Effector CD8-positive, alpha-beta T cell (primary cell): ENCODE measurements at regions not wholly inside any gene's neighbourhood (a gene's known extent, or its start where the extent isn't known, plus 50 kb on each side); places are given as distances from the start of the nearest gene placed in this dataset.
"Not testable (repeated sequence)": the region's sequence is repeated elsewhere in the genome, so short reads cannot be mapped to it uniquely, and the experiment has no call there.

ENCODE experiments used
- DNase-seq: peaks from one replicate; lab custom pipeline; 2025; lab: John Stamatoyannopoulos, UW

- no peak for DNase-seq
Measured at GRCh38 chr2:195307751-195308150, 349.3 kb upstream of the SLC39A10 start.

GRCh38 chr2:195304310-195304709 is 352.7 kb upstream of the SLC39A10 start:
- DNase-seq = no peak

- DNase-seq = no peak
Measured at GRCh38 chr2:195300631-195301030, 356.4 kb upstream of the SLC39A10 start.

GRCh38 chr2:195299600-195299999 is 357.4 kb upstream of the SLC39A10 start:
- DNase-seq = no peak

GRCh38 chr2:195296490-195296889 is 360.5 kb upstream of the SLC39A10 start:
- no peak for DNase-seq

- no peak for DNase-seq
Measured at GRCh38 chr2:195289081-195289480, 367.9 kb upstream of the SLC39A10 start.

- no peak for DNase-seq
Measured at GRCh38 chr2:195279840-195280427, 377.1 kb upstream of the SLC39A10 start.

GRCh38 chr2:195270466-195271039 is 386.5 kb upstream of the SLC39A10 start:
- no peak for DNase-seq

- DNase-seq = no peak
Measured at GRCh38 chr2:195269220-195269619, 387.8 kb upstream of the SLC39A10 start.

GRCh38 chr2:195257979-195258378 is 399.0 kb upstream of the SLC39A10 start:
- no peak for DNase-seq

- no peak for DNase-seq
Measured at GRCh38 chr2:195252018-195252417, 405.0 kb upstream of the SLC39A10 start.

- DNase-seq = no peak
Measured at GRCh38 chr2:195251214-195251613, 405.8 kb upstream of the SLC39A10 start.

GRCh38 chr2:195238826-195239225 is 418.2 kb upstream of the SLC39A10 start:
- no peak for DNase-seq

GRCh38 chr2:195238379-195238778 is 418.6 kb upstream of the SLC39A10 start:
- no peak for DNase-seq

GRCh38 chr2:195228547-195228946 is 428.5 kb upstream of the SLC39A10 start:
- DNase-seq = not testable (repeated sequence)

GRCh38 chr2:195214072-195214471 is 443.0 kb upstream of the SLC39A10 start:
- DNase-seq = no peak

GRCh38 chr2:195212586-195212985 is 444.4 kb upstream of the SLC39A10 start:
- no peak for DNase-seq

GRCh38 chr2:195202163-195202845 is 454.7 kb upstream of the SLC39A10 start:
- no peak for DNase-seq

GRCh38 chr2:195199864-195200263 is 457.2 kb upstream of the SLC39A10 start:
- no peak for DNase-seq

GRCh38 chr2:195181059-195181705 is 475.8 kb upstream of the SLC39A10 start:
- no peak for DNase-seq

GRCh38 chr2:195168369-195168768 is 488.7 kb upstream of the SLC39A10 start:
- DNase-seq = no peak

- DNase-seq = no peak
Measured at GRCh38 chr2:195164930-195165329, 492.1 kb upstream of the SLC39A10 start.

GRCh38 chr2:195162918-195163317 is 494.1 kb upstream of the SLC39A10 start:
- no peak for DNase-seq
